ENCODE measurements at regions not wholly inside any gene's neighbourhood (a gene's known extent, or its start where the extent isn't known, plus 50 kb on each side); places are given as distances from the start of the nearest gene placed in this dataset.

GRCh38 chr11:35050541-35050995 is 88.4 kb upstream of the CD44 start:
- Histone ChIP-seq H3K4me1 (peaks cover 7 to 20% (median 12%) of the 10 kb centered on the region in 4 donors), H3K36me3 (no peaks in the 10 kb centered on the region), H3K27ac (no peak overlapping the region), H3K9me3 (no peaks in the 10 kb centered on the region), H3K4me3 (no peak overlapping the region), H3K27me3 (no peaks in the 10 kb centered on the region)
- no peak for ATAC-seq (ENCODE audit: low FRiP score in 2 of 2)
- 63 to 76% methylated on average over 6 of the region's 6 CpGs for WGBS, 2 donors
- no peak for DNase-seq
- TF ChIP-seq EP300 (IDR thresholded peaks at IDR 0.05) (no peak), CTCF (IDR thresholded peaks at IDR 0.05) (no peak), POLR2A (IDR thresholded peaks at IDR 0.05) (no peak), POLR2AphosphoS5 (IDR thresholded peaks at IDR 0.05) (no peak)

GRCh38 chr11:35056391-35057093 is 82.4 kb upstream of the CD44 start:
- Histone ChIP-seq H3K4me3 (no peak overlapping the region), H3K27me3 (no peaks in the 10 kb centered on the region), H3K4me1 (peaks cover 0 to 2% (median 0%) of the 10 kb centered on the region in 4 donors), H3K36me3 (no peaks in the 10 kb centered on the region), H3K9me3 (no peaks in the 10 kb centered on the region), H3K27ac (no peak overlapping the region)
- WGBS, 2 donors = 92 to 97% methylated on average over 1 of the region's 1 CpG
- no peak for TF ChIP-seq EP300 (IDR thresholded peaks at IDR 0.05)
- DNase-seq = no peak
- no peak for ATAC-seq (ENCODE audit: low FRiP score in 2 of 2)

- H3K36me3 ChIP-seq = no peaks in the 10 kb centered on the region
- no peaks in the 10 kb centered on the region for H3K9me3 ChIP-seq
Measured at GRCh38 chr11:35057926-35058668, 80.9 kb upstream of the CD44 start.

GRCh38 chr11:35058669-35059434 is 80.1 kb upstream of the CD44 start:
- Histone ChIP-seq H3K36me3 (no peaks in the 10 kb centered on the region), H3K27ac (no peak overlapping the region), H3K27me3 (no peaks in the 10 kb centered on the region), H3K4me1 (peaks cover 0 to 5% (median 0%) of the 10 kb centered on the region in 4 donors), H3K4me3 (no peak overlapping the region), H3K9me3 (no peaks in the 10 kb centered on the region)
- no peak for DNase-seq
- TF ChIP-seq POLR2A (IDR thresholded peaks at IDR 0.05) = no peak
- no peak for TF ChIP-seq CTCF (IDR thresholded peaks at IDR 0.05)
- no peak for TF ChIP-seq POLR2AphosphoS5 (IDR thresholded peaks at IDR 0.05)
- TF ChIP-seq EP300 (IDR thresholded peaks at IDR 0.05) = no peak
- 77% methylated on average over 5 of the region's 5 CpGs for WGBS, 2 donors
- ATAC-seq (ENCODE audit: low FRiP score in 2 of 2) = peak in 1 of 2 donors; percentile 35

More at GRCh38 chr11:35057926-35058668, 80.9 kb upstream of the CD44 start:
- DNase-seq (no peak), ATAC-seq (ENCODE audit: low FRiP score in 2 of 2) (peak in 1 of 2 donors; percentile 28)
- Histone ChIP-seq H3K4me3 (no peak overlapping the region), H3K27me3 (no peaks in the 10 kb centered on the region), H3K4me1 (peaks cover 0 to 5% (median 0%) of the 10 kb centered on the region in 4 donors), H3K27ac (no peak overlapping the region)
- 91 to 97% methylated on average over 2 of the region's 2 CpGs for WGBS, 2 donors
- TF ChIP-seq POLR2A (IDR thresholded peaks at IDR 0.05) (no peak), POLR2AphosphoS5 (IDR thresholded peaks at IDR 0.05) (no peak), EP300 (IDR thresholded peaks at IDR 0.05) (no peak), CTCF (IDR thresholded peaks at IDR 0.05) (no peak)

Data from upper lobe of left lung (tissue), 6 donors.